Sigmoid colon (tissue), 6 donors: ENCODE measurements at regions not wholly inside any gene's neighbourhood (a gene's known extent, or its start where the extent isn't known, plus 50 kb on each side); places are given as distances from the start of the nearest gene placed in this dataset.

Source experiments
- DNase-seq: peaks from one replicate; pipeline ENCODE4 v3.0.0-alpha.2; 2019
- H3K27ac ChIP-seq, 4 donors: fragments of 200-600 bp; sonication (generic); one replicate each; pipeline ENCODE4 v1.5.1; 2016 to 2019; ENCODE audit warnings: mild to moderate bottlenecking in 1 of 4
- H3K27me3 ChIP-seq, 3 donors: fragments of 200-600 bp; sonication (generic); one replicate each; pipeline ENCODE4 v1.5.1; 2019; ENCODE audit warnings: mild to moderate bottlenecking in 1 of 3
- H3K36me3 ChIP-seq, 4 donors: fragments of 200-600 bp; sonication (generic); one replicate each; pipeline ENCODE4 v1.5.1; 2016 to 2019
- H3K4me1 ChIP-seq, 4 donors: fragments of 200-600 bp; sonication (generic); one replicate each; pipeline ENCODE4 v1.5.1; 2017 to 2019
- H3K4me3 ChIP-seq, 4 donors: fragments of 200-600 bp; sonication (generic); one replicate each; pipeline ENCODE4 v1.5.1; 2017 to 2019; ENCODE audit warnings: mild to moderate bottlenecking in 2 of 4, moderate library complexity in 1 of 4
- H3K9me3 ChIP-seq, 4 donors: fragments of 200-600 bp in 3 of 4; sonication (generic) in 3 of 4; one replicate each; pipeline versions ENCODE4 v1.5.1 to v1.6.1; 2013 to 2019
- CTCF ChIP-seq, 4 experiments: fragments of 450-650 bp in 3 of 4; fragments of 200-600 bp in 1 of 4; IDR thresholded peaks; one replicate each; pipeline ENCODE4 v1.5.1; 2016 to 2019; ENCODE audit warnings: antibody characterized with exemption in 4 of 4, mild to moderate bottlenecking in 3 of 4, moderate library complexity in 2 of 4
- EP300 ChIP-seq, 4 donors: sonication (generic); formaldehyde crosslinking; IDR thresholded peaks; one replicate each; pipeline ENCODE4 v1.6.1; 2017; ENCODE audit warnings: antibody characterized with exemption in 4 of 4
- POLR2A ChIP-seq, 2 donors: fragments of 450-650 bp; IDR thresholded peaks; one replicate each; pipeline ENCODE4 v1.6.1; 2016; ENCODE audit warnings: antibody characterized with exemption in 2 of 2, mild to moderate bottlenecking in 2 of 2, moderate library complexity in 2 of 2
- POLR2AphosphoS5 ChIP-seq, 4 donors: sonication (generic); formaldehyde crosslinking; IDR thresholded peaks; one replicate each; pipeline ENCODE4 v1.6.1; 2017; ENCODE audit warnings: antibody characterized with exemption in 4 of 4
- WGBS, 2 donors: extraction: QIAGEN DNeasy Blood & Tissue Kit; methylation state at CpG; one replicate each; pipeline ENCODE4 v1.1.7; 2013; 5-methylcytosine and 5-hydroxymethylcytosine counted together
- intact Hi-C: fragments of 100-400 bp; cut with DNase I; formaldehyde crosslinking; loops from one replicate; pipeline ENCODE4 v1.15.1; 2023
- donor health status: healthy with polysubstance abuse.
- donor health status: healthy.

DNA sequence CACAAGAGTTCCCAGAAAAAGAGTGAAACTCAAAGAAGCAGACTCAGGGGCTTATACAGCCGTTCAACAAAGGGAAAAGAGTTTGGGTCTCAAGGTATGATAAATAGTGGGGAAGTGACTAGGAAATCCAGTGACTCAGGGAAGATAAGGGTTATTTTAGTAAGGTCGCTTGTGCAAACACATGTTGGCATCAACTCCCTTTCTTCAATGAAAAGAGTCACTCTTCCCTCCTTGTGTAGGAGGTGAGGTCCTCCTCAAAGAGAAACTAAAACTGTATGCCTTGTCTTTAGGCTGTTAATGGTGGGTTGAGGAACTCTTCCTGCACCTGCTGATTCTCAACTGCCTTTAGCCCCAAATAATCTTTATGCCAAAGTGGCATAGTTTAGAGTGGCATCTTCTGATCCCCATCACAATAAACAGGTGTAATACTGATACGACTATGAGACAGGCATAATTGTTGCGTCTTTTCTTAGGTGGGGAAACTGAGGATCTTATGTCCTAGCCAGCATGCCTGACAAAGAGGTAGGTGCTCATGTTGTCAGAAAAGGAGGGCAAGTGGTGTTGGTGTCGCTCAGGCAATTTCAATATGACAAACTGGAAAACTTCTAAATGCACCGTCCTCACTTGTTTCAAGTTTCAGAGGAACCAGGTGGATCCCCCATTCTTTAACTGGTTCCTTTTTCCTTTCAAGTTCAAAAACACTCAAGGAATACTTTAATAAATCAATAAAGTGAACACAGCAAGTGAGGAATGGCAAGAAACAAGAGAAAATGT, 294.1 kb upstream of the RUNX1 start:
- peaks cover 0 to 9% (median 4%) of the 10 kb centered on the region in 4 donors for H3K4me1 ChIP-seq
- intact Hi-C loops: no loop called here
- no peak for DNase-seq
- 77 to 84% methylated on average over 6 of the region's 6 CpGs for WGBS, 2 donors
- H3K27ac ChIP-seq: no peak overlapping the region
- no peaks in the 10 kb centered on the region for H3K36me3 ChIP-seq
- no peaks in the 10 kb centered on the region for H3K27me3 ChIP-seq
- H3K9me3 ChIP-seq: no peaks in the 10 kb centered on the region
- TF ChIP-seq CTCF (IDR thresholded peaks at IDR 0.05): no peak
- no peak for TF ChIP-seq POLR2AphosphoS5 (IDR thresholded peaks at IDR 0.05)
- no peak for TF ChIP-seq POLR2A (IDR thresholded peaks at IDR 0.05)
- no peak for TF ChIP-seq EP300 (IDR thresholded peaks at IDR 0.05)
- H3K4me3 ChIP-seq: no peak overlapping the region

- H3K9me3 ChIP-seq: no peaks in the 10 kb centered on the region
- H3K27me3 ChIP-seq: no peaks in the 10 kb centered on the region
- intact Hi-C loops: no loop called here
- WGBS, 2 donors: 59 to 79% methylated on average over 4 of the region's 4 CpGs
- no peak for DNase-seq
- H3K4me1 ChIP-seq: peaks cover 0 to 9% (median 4%) of the 10 kb centered on the region in 4 donors
- H3K4me3 ChIP-seq: no peak overlapping the region
- TF ChIP-seq EP300 (IDR thresholded peaks at IDR 0.05): no peak
- no peak overlapping the region for H3K27ac ChIP-seq
- no peaks in the 10 kb centered on the region for H3K36me3 ChIP-seq
These were observed 293.3 kb upstream of the RUNX1 start for GRCh38 chr21:35342440-35342839.

- 85 to 91% methylated on average over 2 of the region's 2 CpGs for WGBS, 2 donors
- TF ChIP-seq CTCF (IDR thresholded peaks at IDR 0.05) (peak in 1 of 4 experiments; percentile 11), EP300 (IDR thresholded peaks at IDR 0.05) (no peak)
- H3K4me1 ChIP-seq: no peaks in the 10 kb centered on the region
- H3K4me3 ChIP-seq: no peak overlapping the region
- no peaks in the 10 kb centered on the region for H3K27me3 ChIP-seq
- no peak for DNase-seq
- intact Hi-C loops: no loop called here
- H3K27ac ChIP-seq: no peak overlapping the region
- no peaks in the 10 kb centered on the region for H3K36me3 ChIP-seq
- H3K9me3 ChIP-seq: no peaks in the 10 kb centered on the region
These were observed 291.2 kb upstream of the RUNX1 start for GRCh38 chr21:35340273-35340672.

DNA sequence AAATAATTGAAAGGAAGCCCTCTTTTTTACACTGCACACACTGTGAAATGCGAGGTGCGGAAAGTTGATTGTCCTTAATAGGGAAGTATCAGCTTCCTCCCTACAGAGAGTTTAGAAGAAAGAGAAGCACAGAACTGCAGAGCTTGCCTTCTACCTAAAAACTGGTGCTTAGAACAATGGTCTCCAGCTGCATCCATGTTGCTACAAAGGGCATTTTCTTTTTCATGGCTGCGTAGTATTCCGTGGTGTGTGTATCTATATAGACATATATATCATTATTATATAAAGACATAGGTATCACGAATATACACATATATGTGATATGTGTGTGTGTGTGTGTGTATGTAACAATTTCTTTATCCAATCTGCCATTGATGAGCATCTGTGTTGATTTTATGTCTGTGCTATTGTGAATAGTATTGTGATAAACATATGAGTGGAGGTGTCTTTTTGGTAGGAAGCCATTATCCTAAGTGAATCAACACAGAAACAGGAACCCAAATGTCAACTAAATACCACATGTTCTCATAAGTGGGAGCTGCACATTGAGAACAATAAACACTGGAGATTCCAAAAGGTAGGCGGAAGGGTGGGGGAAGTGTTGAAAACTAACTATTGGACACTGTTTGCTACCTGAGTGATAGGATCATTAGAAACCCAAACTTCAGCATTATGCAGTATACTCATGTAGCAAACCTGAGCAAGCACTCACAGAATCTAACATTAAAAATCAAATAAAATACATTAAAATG, 290.0 kb upstream of the RUNX1 start:
- no peaks in the 10 kb centered on the region for H3K4me1 ChIP-seq
- H3K27ac ChIP-seq: no peak overlapping the region
- intact Hi-C loops: no loop called here
- H3K27me3 ChIP-seq: no peaks in the 10 kb centered on the region
- WGBS, 2 donors: 85 to 89% methylated on average over 6 of the region's 6 CpGs
- no peaks in the 10 kb centered on the region for H3K9me3 ChIP-seq
- DNase-seq: no peak
- H3K4me3 ChIP-seq: no peak overlapping the region
- no peak for TF ChIP-seq POLR2AphosphoS5 (IDR thresholded peaks at IDR 0.05)
- TF ChIP-seq CTCF (IDR thresholded peaks at IDR 0.05): no peak
- TF ChIP-seq POLR2A (IDR thresholded peaks at IDR 0.05): no peak
- no peak for TF ChIP-seq EP300 (IDR thresholded peaks at IDR 0.05)
- no peaks in the 10 kb centered on the region for H3K36me3 ChIP-seq

DNA sequence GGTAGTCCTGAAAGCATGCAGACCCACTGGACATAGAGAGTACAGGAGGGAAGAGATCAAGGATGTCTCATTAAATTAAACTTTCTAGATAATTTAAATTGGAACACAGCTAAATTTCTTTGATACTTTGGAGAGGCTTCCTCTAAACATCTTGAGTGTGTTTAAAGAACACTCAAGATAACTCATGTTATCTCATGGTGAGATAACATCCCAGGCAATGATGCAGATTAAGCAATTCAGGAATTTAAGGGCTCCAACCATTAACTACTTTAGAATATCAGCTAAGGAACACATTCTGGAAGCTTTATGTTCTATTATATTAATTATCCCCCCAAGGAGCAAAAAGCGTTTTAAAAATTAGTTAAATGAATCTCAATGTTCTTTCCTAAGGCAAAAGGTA, 289.2 kb upstream of the RUNX1 start:
- Histone ChIP-seq H3K9me3 (no peaks in the 10 kb centered on the region), H3K4me1 (no peaks in the 10 kb centered on the region), H3K27ac (no peak overlapping the region), H3K27me3 (no peaks in the 10 kb centered on the region), H3K36me3 (no peaks in the 10 kb centered on the region), H3K4me3 (no peak overlapping the region)
- intact Hi-C loops: no loop called here
- TF ChIP-seq EP300 (IDR thresholded peaks at IDR 0.05) (no peak), POLR2AphosphoS5 (IDR thresholded peaks at IDR 0.05) (no peak), POLR2A (IDR thresholded peaks at IDR 0.05) (no peak), CTCF (IDR thresholded peaks at IDR 0.05) (no peak)
- no peak for DNase-seq
- 89 to 94% methylated on average over 1 of the region's 1 CpG for WGBS, 2 donors
